Astrocyte (in vitro differentiated cells and primary cell): ENCODE measurements at regions not wholly inside any gene's neighbourhood (a gene's known extent, or its start where the extent isn't known, plus 50 kb on each side); places are given as distances from the start of the nearest gene placed in this dataset.

Experiments
- EZH2 ChIP-seq: IDR thresholded peaks from 2 replicates; pipeline ENCODE4 v1.6.1; 2012; ENCODE audit warnings: mild to moderate bottlenecking, low read length, inconsistent platforms; ENCODE audit not compliant: insufficient read depth
- TF ChIP-seq, protein P1 (sequence below): IDR thresholded peaks from 2 replicates; pipeline ENCODE4 v1.5.1; 2011; ENCODE audit warnings: low read depth, mild to moderate bottlenecking, inconsistent platforms, low read length, moderate library complexity; ENCODE audit not compliant: insufficient read depth

DNA sequence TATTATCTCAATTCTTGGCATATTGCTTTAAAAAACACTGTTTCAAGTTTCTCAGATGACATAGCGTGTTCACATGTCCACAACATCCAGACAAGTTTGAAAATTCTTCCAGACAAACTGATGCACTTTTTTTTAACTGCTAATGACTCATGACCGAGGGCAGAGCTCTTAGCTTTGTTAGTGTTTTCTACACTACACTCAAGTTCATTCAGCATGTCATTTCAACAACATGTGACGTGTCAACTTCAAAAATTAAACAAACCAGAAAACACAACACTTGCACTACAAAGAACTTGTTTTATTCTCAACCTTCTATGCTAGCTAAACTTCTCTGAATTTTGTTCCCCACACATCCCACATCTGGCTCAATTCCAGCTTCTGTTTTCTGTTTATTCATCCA is 1186.3 kb upstream of the FLRT2 start:
- TF ChIP-seq, protein P1, sequence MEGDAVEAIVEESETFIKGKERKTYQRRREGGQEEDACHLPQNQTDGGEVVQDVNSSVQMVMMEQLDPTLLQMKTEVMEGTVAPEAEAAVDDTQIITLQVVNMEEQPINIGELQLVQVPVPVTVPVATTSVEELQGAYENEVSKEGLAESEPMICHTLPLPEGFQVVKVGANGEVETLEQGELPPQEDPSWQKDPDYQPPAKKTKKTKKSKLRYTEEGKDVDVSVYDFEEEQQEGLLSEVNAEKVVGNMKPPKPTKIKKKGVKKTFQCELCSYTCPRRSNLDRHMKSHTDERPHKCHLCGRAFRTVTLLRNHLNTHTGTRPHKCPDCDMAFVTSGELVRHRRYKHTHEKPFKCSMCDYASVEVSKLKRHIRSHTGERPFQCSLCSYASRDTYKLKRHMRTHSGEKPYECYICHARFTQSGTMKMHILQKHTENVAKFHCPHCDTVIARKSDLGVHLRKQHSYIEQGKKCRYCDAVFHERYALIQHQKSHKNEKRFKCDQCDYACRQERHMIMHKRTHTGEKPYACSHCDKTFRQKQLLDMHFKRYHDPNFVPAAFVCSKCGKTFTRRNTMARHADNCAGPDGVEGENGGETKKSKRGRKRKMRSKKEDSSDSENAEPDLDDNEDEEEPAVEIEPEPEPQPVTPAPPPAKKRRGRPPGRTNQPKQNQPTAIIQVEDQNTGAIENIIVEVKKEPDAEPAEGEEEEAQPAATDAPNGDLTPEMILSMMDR = no peak
- TF ChIP-seq EZH2 = no peak
